ENCODE measurements at regions not wholly inside any gene's neighbourhood (a gene's known extent, or its start where the extent isn't known, plus 50 kb on each side); places are given as distances from the start of the nearest gene placed in this dataset.

DNA sequence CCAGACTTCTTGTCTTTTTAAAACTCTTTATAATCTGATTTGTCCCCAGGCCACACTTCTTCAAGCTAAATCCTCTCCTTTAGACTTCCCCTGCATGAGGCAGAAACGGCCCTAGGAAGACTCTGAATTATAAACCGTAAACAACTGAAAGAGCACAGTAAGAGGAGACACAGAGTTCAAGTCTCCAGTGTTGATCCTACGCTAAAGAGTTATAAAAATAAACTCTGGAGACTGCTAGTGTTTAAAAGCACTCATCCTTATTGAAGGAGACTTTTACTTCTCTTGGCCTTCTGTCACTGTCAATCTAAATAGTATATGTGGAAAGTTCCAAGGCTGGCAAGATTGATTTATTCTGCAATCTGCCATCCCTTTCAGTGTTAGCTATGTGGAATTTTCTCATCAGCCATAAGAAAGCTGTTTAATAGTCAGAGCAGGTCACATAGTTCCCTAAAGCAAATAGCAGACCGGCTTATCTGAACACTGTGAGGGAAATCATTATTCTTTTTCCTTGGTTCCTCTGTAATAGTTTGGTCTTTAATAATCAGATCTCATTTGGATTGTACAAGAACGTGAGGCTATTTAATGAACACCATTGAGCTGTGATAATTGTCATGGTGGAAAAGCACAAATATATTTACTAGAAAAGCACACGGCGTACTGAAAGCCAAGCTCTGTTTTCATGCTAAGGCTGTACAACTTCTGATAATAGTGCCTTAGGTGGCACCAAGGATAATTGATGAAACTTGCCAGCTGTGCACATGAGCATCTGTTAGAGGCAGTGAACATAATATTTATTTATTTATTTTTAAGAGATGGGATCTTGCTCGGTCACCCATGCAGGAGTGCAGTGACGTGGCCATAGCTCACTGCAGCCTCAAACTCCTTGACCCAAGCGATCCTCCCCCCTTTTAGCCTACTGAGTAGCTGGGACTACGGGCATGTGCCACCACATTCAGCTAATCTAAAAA is 157.7 kb downstream of the CEP135 start:
- no peak overlapping the region for H3K27ac ChIP-seq (ENCODE audit: low read depth, low read length)
- no peak overlapping the region for H4K91ac ChIP-seq (replicated peaks; ENCODE audit: insufficient read length, low read length)
- H2BK12ac ChIP-seq (ENCODE audit: low read depth, low read length) = no peak overlapping the region
- no peak overlapping the region for H2BK20ac ChIP-seq (ENCODE audit: low read length)
- CTCF ChIA-PET (ENCODE audit: partially characterized antibody) = interaction anchor here (0.6 to 2.0 kb wide), 8 partner anchors 10 to 922 kb away, joined by 3 to 6 read pairs (median 3); no protein-coding TSS in a partner anchor
- no peak overlapping the region for H2AK5ac ChIP-seq (ENCODE audit: low read depth, low read length)
- H2BK15ac ChIP-seq (ENCODE audit: low read length) = no peak overlapping the region
- no peak overlapping the region for H3K14ac ChIP-seq (ENCODE audit: insufficient read length)
- no peak overlapping the region for H4K8ac ChIP-seq (ENCODE audit: extremely low read depth, insufficient read depth, low read length)
- no peaks in the 10 kb centered on the region for H3K27me3 ChIP-seq (replicated peaks in 1 of 4; ENCODE audit: control insufficient read depth in 3 of 4, extremely low read depth in 1 of 4, insufficient read depth in 3 of 4, low read length in 3 of 4)
- H4K5ac ChIP-seq (ENCODE audit: insufficient read length, low read depth, low read length) = no peak overlapping the region
- no peaks in the 10 kb centered on the region; the same call in 1 of the 2 replicates for H3K79me1 ChIP-seq (ENCODE audit: low read depth, low read length)
- POLR2A ChIA-PET (ENCODE audit: partially characterized antibody) = no interaction called here
- DNase-seq (ENCODE audit: low read depth in 1 of 2, low spot score in 2 of 2) (no peak), FAIRE-seq (no peak)
- H4K20me1 ChIP-seq (replicated peaks in 1 of 2; ENCODE audit: control insufficient read depth in 1 of 2, insufficient read depth in 2 of 2, low read length in 2 of 2) = peaks cover 0 to 2% of the 10 kb centered on the region in 2 experiments
- H3K56ac ChIP-seq (replicated peaks; ENCODE audit: insufficient read length, low read depth, low read length) = no peak overlapping the region
- H2AFZ ChIP-seq (ENCODE audit: low read length) = no peak overlapping the region
- H3K79me2 ChIP-seq (ENCODE audit: control insufficient read depth in 1 of 2, insufficient read depth in 2 of 2, low read length in 2 of 2) = peaks cover 0 to 4% of the 10 kb centered on the region in 2 experiments; a peak in 1 of 4 replicates
- H3K23me2 ChIP-seq (ENCODE audit: low read depth, low read length) = no peaks in the 10 kb centered on the region
- no peak overlapping the region for H3K18ac ChIP-seq (ENCODE audit: extremely low read depth, low read length)
- H3K23ac ChIP-seq (ENCODE audit: insufficient read length) = no peak overlapping the region
- no peak overlapping the region for H3K4ac ChIP-seq (replicated peaks; ENCODE audit: insufficient read length, low read depth, low read length)
- no peak overlapping the region for H3K9ac ChIP-seq (replicated peaks in 1 of 4; ENCODE audit: extremely low read depth in 1 of 4, low read depth in 3 of 4, low read length in 3 of 4)
- no peak overlapping the region for H3K4me3 ChIP-seq (ENCODE audit: extremely low read depth in 1 of 4, insufficient read depth in 2 of 4, low read depth in 3 of 4, low read length in 4 of 4)
- H3K9me3 ChIP-seq (ENCODE audit: insufficient read depth in 2 of 2, low read depth in 1 of 2, low read length in 1 of 2) = no peaks in the 10 kb centered on the region
- no peaks in the 10 kb centered on the region for H3K36me3 ChIP-seq (ENCODE audit: control insufficient read depth in 2 of 4, insufficient read depth in 4 of 4, low read length in 3 of 4)
- H3K4me2 ChIP-seq (ENCODE audit: insufficient read depth in 1 of 2, low read depth in 2 of 2, low read length in 2 of 2) = no peak overlapping the region
- H3K4me1 ChIP-seq (replicated peaks in 1 of 4; ENCODE audit: control insufficient read depth in 3 of 4, insufficient read depth in 4 of 4, low read length in 3 of 4) = peaks cover 0 to 4% (median 0%) of the 10 kb centered on the region in 4 experiments; a peak in 1 of 7 replicates
- WGBS, 2 experiments (ENCODE audit: extremely low coverage in 1 of 2, insufficient coverage in 1 of 2, insufficient read length in 1 of 2, insufficient replicate concordance in 2 of 2, low coverage in 1 of 2, low lambda C conversion rate in 2 of 2, missing lambda C conversion rate in 1 of 2) = 88% methylated on average over 11 of the region's 11 CpGs; no CpG with 5 or more reads in 1 of the 2 experiments
- H2BK120ac ChIP-seq (replicated peaks; ENCODE audit: low read depth, low read length) = no peak overlapping the region
- no peak overlapping the region for H2BK5ac ChIP-seq (ENCODE audit: low read depth, low read length)
- TF ChIP-seq CBX8 (IDR thresholded peaks at IDR 0.05; ENCODE audit: borderline replicate concordance, low read depth, low read length) (no peak), JUND (IDR thresholded peaks at IDR 0.05; ENCODE audit: low read length) (no peak), ASH2L (IDR thresholded peaks at IDR 0.05; ENCODE audit: low read length) (no peak), SIN3A (conservative IDR thresholded peaks at IDR 0.05 in 1 of 2, IDR thresholded peaks at IDR 0.05 in 1 of 2; ENCODE audit: low read depth in 1 of 2, low read length in 2 of 2) (no peak), SRF (IDR thresholded peaks at IDR 0.05; ENCODE audit: low read depth, low read length) (no peak), CREB1 (IDR thresholded peaks at IDR 0.05) (no peak), JUN (IDR thresholded peaks at IDR 0.05; ENCODE audit: low read depth, low read length) (no peak), TAF7 (optimal IDR thresholded peaks at IDR 0.05; ENCODE audit: borderline replicate concordance, low read depth, low read length) (no peak), SIX5 (IDR thresholded peaks at IDR 0.05; ENCODE audit: low read depth, low read length) (no peak), FOSL1 (IDR thresholded peaks at IDR 0.05; ENCODE audit: insufficient read depth, low read depth, low read length) (no peak), MAX (IDR thresholded peaks at IDR 0.05) (no peak), POU5F1 (IDR thresholded peaks at IDR 0.05; ENCODE audit: low read depth, low read length) (no peak)
